ENCODE measurements at regions not wholly inside any gene's neighbourhood (a gene's known extent, or its start where the extent isn't known, plus 50 kb on each side); places are given as distances from the start of the nearest gene placed in this dataset.

- TF ChIP-seq, protein P1, sequence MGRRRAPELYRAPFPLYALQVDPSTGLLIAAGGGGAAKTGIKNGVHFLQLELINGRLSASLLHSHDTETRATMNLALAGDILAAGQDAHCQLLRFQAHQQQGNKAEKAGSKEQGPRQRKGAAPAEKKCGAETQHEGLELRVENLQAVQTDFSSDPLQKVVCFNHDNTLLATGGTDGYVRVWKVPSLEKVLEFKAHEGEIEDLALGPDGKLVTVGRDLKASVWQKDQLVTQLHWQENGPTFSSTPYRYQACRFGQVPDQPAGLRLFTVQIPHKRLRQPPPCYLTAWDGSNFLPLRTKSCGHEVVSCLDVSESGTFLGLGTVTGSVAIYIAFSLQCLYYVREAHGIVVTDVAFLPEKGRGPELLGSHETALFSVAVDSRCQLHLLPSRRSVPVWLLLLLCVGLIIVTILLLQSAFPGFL (CRISPR knock-in tag; IDR thresholded peaks at IDR 0.05; ENCODE audit: borderline replicate concordance) = no peak
- no peak for TF ChIP-seq TEAD1 (CRISPR knock-in tag; IDR thresholded peaks at IDR 0.05)
- TF ChIP-seq EMX1 (CRISPR knock-in tag; IDR thresholded peaks at IDR 0.05) = no peak
- no peak for TF ChIP-seq ZNF121 (CRISPR knock-in tag; IDR thresholded peaks at IDR 0.05)
- no peak for TF ChIP-seq MXD4 (CRISPR knock-in tag; IDR thresholded peaks at IDR 0.05; ENCODE audit: borderline replicate concordance)
- TF ChIP-seq, protein P2, sequence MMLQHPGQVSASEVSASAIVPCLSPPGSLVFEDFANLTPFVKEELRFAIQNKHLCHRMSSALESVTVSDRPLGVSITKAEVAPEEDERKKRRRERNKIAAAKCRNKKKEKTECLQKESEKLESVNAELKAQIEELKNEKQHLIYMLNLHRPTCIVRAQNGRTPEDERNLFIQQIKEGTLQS (CRISPR knock-in tag; conservative IDR thresholded peaks at IDR 0.05) = no peak
- TF ChIP-seq, protein P3, sequence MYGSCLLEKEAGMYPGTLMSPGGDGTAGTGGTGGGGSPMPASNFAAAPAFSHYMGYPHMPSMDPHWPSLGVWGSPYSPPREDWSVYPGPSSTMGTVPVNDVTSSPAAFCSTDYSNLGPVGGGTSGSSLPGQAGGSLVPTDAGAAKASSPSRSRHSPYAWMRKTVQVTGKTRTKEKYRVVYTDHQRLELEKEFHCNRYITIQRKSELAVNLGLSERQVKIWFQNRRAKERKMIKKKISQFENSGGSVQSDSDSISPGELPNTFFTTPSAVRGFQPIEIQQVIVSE (CRISPR knock-in tag; IDR thresholded peaks at IDR 0.05; ENCODE audit: borderline replicate concordance) = no peak
- TF ChIP-seq, protein P4, sequence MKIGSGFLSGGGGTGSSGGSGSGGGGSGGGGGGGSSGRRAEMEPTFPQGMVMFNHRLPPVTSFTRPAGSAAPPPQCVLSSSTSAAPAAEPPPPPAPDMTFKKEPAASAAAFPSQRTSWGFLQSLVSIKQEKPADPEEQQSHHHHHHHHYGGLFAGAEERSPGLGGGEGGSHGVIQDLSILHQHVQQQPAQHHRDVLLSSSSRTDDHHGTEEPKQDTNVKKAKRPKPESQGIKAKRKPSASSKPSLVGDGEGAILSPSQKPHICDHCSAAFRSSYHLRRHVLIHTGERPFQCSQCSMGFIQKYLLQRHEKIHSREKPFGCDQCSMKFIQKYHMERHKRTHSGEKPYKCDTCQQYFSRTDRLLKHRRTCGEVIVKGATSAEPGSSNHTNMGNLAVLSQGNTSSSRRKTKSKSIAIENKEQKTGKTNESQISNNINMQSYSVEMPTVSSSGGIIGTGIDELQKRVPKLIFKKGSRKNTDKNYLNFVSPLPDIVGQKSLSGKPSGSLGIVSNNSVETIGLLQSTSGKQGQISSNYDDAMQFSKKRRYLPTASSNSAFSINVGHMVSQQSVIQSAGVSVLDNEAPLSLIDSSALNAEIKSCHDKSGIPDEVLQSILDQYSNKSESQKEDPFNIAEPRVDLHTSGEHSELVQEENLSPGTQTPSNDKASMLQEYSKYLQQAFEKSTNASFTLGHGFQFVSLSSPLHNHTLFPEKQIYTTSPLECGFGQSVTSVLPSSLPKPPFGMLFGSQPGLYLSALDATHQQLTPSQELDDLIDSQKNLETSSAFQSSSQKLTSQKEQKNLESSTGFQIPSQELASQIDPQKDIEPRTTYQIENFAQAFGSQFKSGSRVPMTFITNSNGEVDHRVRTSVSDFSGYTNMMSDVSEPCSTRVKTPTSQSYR (CRISPR knock-in tag; IDR thresholded peaks at IDR 0.05) = no peak
Measured at GRCh38 chr15:62464705-62465104, 299.6 kb upstream of the C2CD4B start (continued).

DNA sequence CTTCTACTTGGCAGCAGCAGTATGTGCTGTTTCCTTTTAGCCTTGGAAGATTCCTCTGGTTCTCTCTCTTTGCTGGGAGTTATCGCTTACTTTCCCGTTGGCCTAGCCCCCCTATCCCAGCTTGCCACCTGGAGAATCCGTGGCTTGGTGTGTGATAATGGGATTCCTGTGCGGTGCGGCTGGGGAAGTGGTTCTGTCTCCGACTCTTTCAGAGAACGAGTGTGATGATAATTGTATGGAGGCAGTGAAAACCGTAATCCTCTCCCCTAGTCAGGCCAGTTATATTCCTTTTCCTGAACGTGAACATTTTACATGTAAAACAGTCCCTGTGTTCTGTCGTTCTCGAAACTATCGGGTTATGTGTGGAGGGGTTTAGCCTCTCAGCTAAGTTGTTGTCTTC lies 300.1 kb upstream of the C2CD4B start:
- Mint-ChIP-seq H3K36me3 (peaks cover 8% of the 10 kb centered on the region), H3K27me3 (ENCODE audit: low read depth) (no peaks in the 10 kb centered on the region; the same call in 1 of the 2 replicates), H3K27ac (peak overlapping the region; percentile 87), H3K4me3 (no peak overlapping the region; the same call in 1 of the 2 replicates), H3K9me3 (0 out of 2 replicates have a peak, but pooled peaks cover 4% of the 10 kb centered on the region), H3K4me1 (peaks cover 50% of the 10 kb centered on the region)
- ChIA-PET CTCF (no interaction called here), POLR2A (no interaction called here)
- TF ChIP-seq RELA (CRISPR knock-in tag; IDR thresholded peaks at IDR 0.05; ENCODE audit: borderline replicate concordance) = no peak
- peak; percentile 33 for ATAC-seq
- no peak for DNase-seq (ENCODE audit: low spot score)

DNA sequence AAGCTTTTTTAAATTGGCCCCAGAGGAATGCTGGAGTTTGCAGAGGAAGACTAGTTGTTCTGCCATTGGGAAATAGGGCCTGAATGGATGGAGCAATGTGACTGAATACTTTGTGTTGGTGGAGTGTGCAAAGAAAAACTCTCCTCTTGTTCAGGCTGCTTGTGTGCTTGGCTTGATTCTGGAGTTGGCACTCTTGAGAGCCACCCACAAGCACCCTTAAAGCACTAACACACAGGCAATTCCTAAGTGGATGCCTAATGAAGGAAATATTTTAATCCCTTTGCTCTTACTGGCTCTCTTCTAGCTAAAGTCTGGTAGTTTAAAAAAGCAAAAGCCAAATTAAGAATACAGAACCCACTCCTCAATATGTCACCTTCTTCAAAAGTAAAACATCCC lies 304.4 kb upstream of the C2CD4B start:
- no peak for DNase-seq (ENCODE audit: low spot score)
- ATAC-seq = no peak
- Mint-ChIP-seq H3K36me3 (no peaks in the 10 kb centered on the region), H3K4me1 (peaks cover 85% of the 10 kb centered on the region), H3K27ac (peak overlapping the region; percentile 83), H3K9me3 (no peaks in the 10 kb centered on the region), H3K4me3 (no peak overlapping the region), H3K27me3 (ENCODE audit: low read depth) (no peaks in the 10 kb centered on the region)
- CTCF ChIA-PET = interaction anchor here (2.7 kb wide), 1 partner anchor 78 kb away, joined by 9 read pairs; no protein-coding TSS in a partner anchor
- POLR2A ChIA-PET = no interaction called here
- TF ChIP-seq, protein P5, sequence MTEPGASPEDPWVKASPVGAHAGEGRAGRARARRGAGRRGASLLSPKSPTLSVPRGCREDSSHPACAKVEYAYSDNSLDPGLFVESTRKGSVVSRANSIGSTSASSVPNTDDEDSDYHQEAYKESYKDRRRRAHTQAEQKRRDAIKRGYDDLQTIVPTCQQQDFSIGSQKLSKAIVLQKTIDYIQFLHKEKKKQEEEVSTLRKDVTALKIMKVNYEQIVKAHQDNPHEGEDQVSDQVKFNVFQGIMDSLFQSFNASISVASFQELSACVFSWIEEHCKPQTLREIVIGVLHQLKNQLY (CRISPR knock-in tag; IDR thresholded peaks at IDR 0.05) = no peak
- TF ChIP-seq ZNF425 (CRISPR knock-in tag; conservative IDR thresholded peaks at IDR 0.05) (no peak), EMX1 (CRISPR knock-in tag; IDR thresholded peaks at IDR 0.05) (no peak), ZMAT4 (CRISPR knock-in tag; IDR thresholded peaks at IDR 0.05) (no peak), CTCF (IDR thresholded peaks at IDR 0.05) (no peak), ZNF532 (CRISPR knock-in tag; IDR thresholded peaks at IDR 0.05; ENCODE audit: borderline replicate concordance) (no peak), NFYB (CRISPR knock-in tag; conservative IDR thresholded peaks at IDR 0.05; ENCODE audit: low read depth) (no peak)
- TF ChIP-seq, protein P3 (CRISPR knock-in tag; IDR thresholded peaks at IDR 0.05; ENCODE audit: borderline replicate concordance) = no peak
